Keratinocyte (primary cell): ENCODE measurements at regions not wholly inside any gene's neighbourhood (a gene's known extent, or its start where the extent isn't known, plus 50 kb on each side); places are given as distances from the start of the nearest gene placed in this dataset.

Experiments
- DNase-seq: peaks from one replicate; pipeline ENCODE4 v3.0.0-alpha.2; 2011; ENCODE audit warnings: low read depth, missing footprints, low spot score
- FAIRE-seq: peaks from 2 replicates; lab custom pipeline; 2011; peaks lifted over from hg19 to GRCh38; lab: Jason Lieb, UNC
- H2AFZ ChIP-seq: 2 replicates; pipeline ENCODE4 v1.6.0; 2012; ENCODE audit warnings: low read length, control low read depth, inconsistent platforms; ENCODE audit not compliant: control insufficient read depth
- H3K27ac ChIP-seq: 2 replicates; pipeline ENCODE4 v1.5.1; 2011; ENCODE audit warnings: low read length; ENCODE audit not compliant: control insufficient read depth, insufficient read depth
- H3K27me3 ChIP-seq: 3 replicates; pipeline ENCODE4 v1.6.0; 2011; ENCODE audit warnings: low read length; ENCODE audit not compliant: control insufficient read depth, insufficient read depth; ENCODE audit errors: extremely low read depth
- H3K36me3 ChIP-seq, 2 experiments: 2 replicates in 1 of 2; 3 replicates in 1 of 2; pipeline ENCODE4 v1.5.1; 2011; ENCODE audit warnings: low read length in 2 of 2, mild to moderate bottlenecking in 1 of 2; ENCODE audit not compliant: control insufficient read depth in 2 of 2, insufficient read depth in 2 of 2; ENCODE audit errors: extremely low read depth in 1 of 2
- H3K4me1 ChIP-seq: 3 replicates; pipeline ENCODE4 v1.5.1; 2011; ENCODE audit warnings: low read length; ENCODE audit not compliant: control insufficient read depth, insufficient read depth; ENCODE audit errors: extremely low read depth
- H3K4me2 ChIP-seq: 3 replicates; pipeline ENCODE4 v1.6.0; 2011; ENCODE audit warnings: low read depth, low read length; ENCODE audit not compliant: control insufficient read depth, insufficient read depth; ENCODE audit errors: extremely low read depth
- H3K4me3 ChIP-seq, 3 experiments: fragments of 200-600 bp in 1 of 3; sonication (generic) in 1 of 3; 2 replicates in 2 of 3; 3 replicates in 1 of 3; pipeline ENCODE4 v1.5.1; 2011 to 2016; ENCODE audit warnings: low read length in 3 of 3, mild to moderate bottlenecking in 3 of 3, control low read depth in 2 of 3, inconsistent platforms in 1 of 3, low read depth in 1 of 3, mixed read lengths in 1 of 3, mixed run types in 1 of 3, moderate library complexity in 1 of 3; ENCODE audit not compliant: control insufficient read depth in 2 of 3, insufficient read depth in 2 of 3; ENCODE audit errors: extremely low read depth in 1 of 3
- H3K79me2 ChIP-seq: 2 replicates; pipeline ENCODE4 v1.6.0; 2012; ENCODE audit warnings: low read length; ENCODE audit not compliant: control insufficient read depth, insufficient read depth
- H3K9ac ChIP-seq: 3 replicates; pipeline ENCODE4 v1.6.0; 2011; ENCODE audit warnings: low read length; ENCODE audit not compliant: control insufficient read depth, insufficient read depth; ENCODE audit errors: extremely low read depth
- H3K9me1 ChIP-seq: 3 replicates; pipeline ENCODE4 v1.6.0; 2011; ENCODE audit warnings: low read length; ENCODE audit not compliant: control insufficient read depth, insufficient read depth; ENCODE audit errors: extremely low read depth
- H3K9me3 ChIP-seq: 2 replicates; pipeline ENCODE4 v1.5.1; 2012; ENCODE audit warnings: low read depth, low read length; ENCODE audit not compliant: control insufficient read depth
- H4K20me1 ChIP-seq: 3 replicates; pipeline ENCODE4 v1.6.0; 2011; ENCODE audit warnings: low read length; ENCODE audit not compliant: control insufficient read depth, insufficient read depth; ENCODE audit errors: extremely low read depth
- EZH2 ChIP-seq: IDR thresholded peaks from one replicate; pipeline ENCODE4 v1.6.1; 2012; ENCODE audit warnings: inconsistent platforms, mild to moderate bottlenecking, low read length, moderate library complexity
- dilution Hi-C: fragments of 300-500 bp; cut with MboI; formaldehyde crosslinking; loops from one replicate; pipeline ENCODE4 v1.7.0; 2020; ENCODE audit warnings: low sequenced_read_pairs; ENCODE audit not compliant: extremely low pct_ligation_motif_present
- TF ChIP-seq, protein P1 (sequence below), 3 experiments: IDR thresholded peaks in 1 of 3; conservative IDR thresholded peaks in 1 of 3; optimal IDR thresholded peaks in 1 of 3; 2 replicates in 2 of 3; 3 replicates in 1 of 3; pipeline versions ENCODE3 to v1.5.1; 2011; ENCODE audit warnings: low read length in 3 of 3, mild to moderate bottlenecking in 3 of 3, moderate library complexity in 2 of 3, control low read depth in 1 of 3, inconsistent platforms in 1 of 3; ENCODE audit not compliant: insufficient read depth in 2 of 3; ENCODE audit errors: extremely low read depth in 1 of 3

DNA sequence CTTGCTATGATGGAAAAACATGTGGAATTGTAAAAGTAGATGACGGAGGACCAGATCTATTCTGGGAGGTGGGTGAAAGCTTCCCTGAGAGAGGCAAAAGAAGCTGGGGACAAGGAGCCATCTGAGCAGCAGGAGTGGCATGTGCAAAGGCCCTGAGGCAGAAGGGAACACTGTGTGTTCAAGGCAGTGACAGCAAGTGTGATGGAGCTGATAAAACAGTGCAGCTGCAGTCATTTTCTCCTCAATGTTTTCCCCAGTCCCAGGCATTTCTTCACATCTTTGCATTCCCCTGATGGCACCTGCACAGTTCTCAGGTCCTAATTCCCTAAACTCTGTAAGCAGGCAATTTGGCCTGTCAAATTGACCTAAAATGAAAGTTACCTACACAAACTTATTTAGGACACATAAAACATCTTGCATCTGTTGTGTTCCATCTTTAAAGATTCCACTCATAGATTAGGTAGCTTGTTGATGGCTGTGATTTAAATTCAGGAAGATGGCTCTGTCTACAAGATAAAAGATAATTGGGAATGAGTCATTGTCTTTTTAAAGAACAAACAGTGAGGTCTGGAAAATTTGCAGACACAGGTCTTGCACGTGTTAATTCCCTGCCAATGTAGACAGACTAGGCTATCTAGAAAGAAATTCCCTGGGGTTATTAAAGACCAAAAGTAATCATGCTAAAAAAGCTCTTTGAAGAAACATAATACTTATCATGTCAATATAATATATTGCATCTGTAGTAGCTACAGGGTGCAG lies 289.6 kb upstream of the SGCD start:
- dilution Hi-C loops: no loop called here

DNA sequence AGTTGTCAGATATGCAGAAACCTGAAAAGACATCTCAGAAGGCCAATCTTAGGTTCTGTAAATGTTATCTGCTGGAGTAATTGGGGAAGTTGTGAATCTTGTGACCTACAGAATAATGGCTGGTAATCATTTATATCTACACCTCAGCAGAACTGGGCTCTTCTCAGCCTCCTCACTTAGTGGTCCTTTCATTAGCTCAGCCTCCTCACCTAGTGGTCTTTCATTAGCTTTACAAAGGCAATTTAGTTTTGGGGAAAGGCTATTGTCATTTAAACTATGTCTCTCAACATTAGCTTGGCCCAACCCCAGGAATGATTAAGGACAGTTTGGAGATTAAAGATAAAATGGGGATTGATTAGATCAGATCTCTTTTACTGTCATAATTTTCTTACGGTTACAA lies 284.2 kb upstream of the SGCD start:
- H3K27me3 ChIP-seq: no peaks in the 10 kb centered on the region
- no peaks in the 10 kb centered on the region for H3K4me1 ChIP-seq
- TF ChIP-seq, protein P1, sequence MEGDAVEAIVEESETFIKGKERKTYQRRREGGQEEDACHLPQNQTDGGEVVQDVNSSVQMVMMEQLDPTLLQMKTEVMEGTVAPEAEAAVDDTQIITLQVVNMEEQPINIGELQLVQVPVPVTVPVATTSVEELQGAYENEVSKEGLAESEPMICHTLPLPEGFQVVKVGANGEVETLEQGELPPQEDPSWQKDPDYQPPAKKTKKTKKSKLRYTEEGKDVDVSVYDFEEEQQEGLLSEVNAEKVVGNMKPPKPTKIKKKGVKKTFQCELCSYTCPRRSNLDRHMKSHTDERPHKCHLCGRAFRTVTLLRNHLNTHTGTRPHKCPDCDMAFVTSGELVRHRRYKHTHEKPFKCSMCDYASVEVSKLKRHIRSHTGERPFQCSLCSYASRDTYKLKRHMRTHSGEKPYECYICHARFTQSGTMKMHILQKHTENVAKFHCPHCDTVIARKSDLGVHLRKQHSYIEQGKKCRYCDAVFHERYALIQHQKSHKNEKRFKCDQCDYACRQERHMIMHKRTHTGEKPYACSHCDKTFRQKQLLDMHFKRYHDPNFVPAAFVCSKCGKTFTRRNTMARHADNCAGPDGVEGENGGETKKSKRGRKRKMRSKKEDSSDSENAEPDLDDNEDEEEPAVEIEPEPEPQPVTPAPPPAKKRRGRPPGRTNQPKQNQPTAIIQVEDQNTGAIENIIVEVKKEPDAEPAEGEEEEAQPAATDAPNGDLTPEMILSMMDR (optimal IDR thresholded peaks at IDR 0.05 in 1 of 3, IDR thresholded peaks at IDR 0.05 in 1 of 3, conservative IDR thresholded peaks at IDR 0.05 in 1 of 3; ENCODE audit: extremely low read depth in 1 of 3, insufficient read depth in 2 of 3, low read length in 3 of 3): no peak
- TF ChIP-seq EZH2: no peak
- H3K9me3 ChIP-seq: no peaks in the 10 kb centered on the region
- H3K9ac ChIP-seq: no peak overlapping the region
- no peak overlapping the region for H3K27ac ChIP-seq
- H3K4me2 ChIP-seq: no peak overlapping the region
- no peaks in the 10 kb centered on the region for H3K9me1 ChIP-seq
- H3K4me3 ChIP-seq: no peak overlapping the region
- FAIRE-seq: no peak
- no peak overlapping the region for H2AFZ ChIP-seq
- H3K79me2 ChIP-seq: no peaks in the 10 kb centered on the region
- no peaks in the 10 kb centered on the region for H4K20me1 ChIP-seq
- DNase-seq: no peak
- dilution Hi-C loops: no loop called here
- no peaks in the 10 kb centered on the region for H3K36me3 ChIP-seq

More for the DNA sequence above, 289.6 kb upstream of the SGCD start:
- H4K20me1 ChIP-seq: no peaks in the 10 kb centered on the region
- no peak overlapping the region for H3K4me3 ChIP-seq
- H2AFZ ChIP-seq: no peak overlapping the region
- no peak overlapping the region for H3K27ac ChIP-seq
- no peak for TF ChIP-seq EZH2
- TF ChIP-seq, protein P1 (optimal IDR thresholded peaks at IDR 0.05 in 1 of 3, IDR thresholded peaks at IDR 0.05 in 1 of 3, conservative IDR thresholded peaks at IDR 0.05 in 1 of 3; ENCODE audit: extremely low read depth in 1 of 3, insufficient read depth in 2 of 3, low read length in 3 of 3): no peak
- H3K9ac ChIP-seq: no peak overlapping the region
- no peaks in the 10 kb centered on the region for H3K79me2 ChIP-seq
- no peaks in the 10 kb centered on the region for H3K27me3 ChIP-seq
- DNase-seq (no peak), FAIRE-seq (no peak)
- no peaks in the 10 kb centered on the region for H3K4me1 ChIP-seq
- no peaks in the 10 kb centered on the region for H3K36me3 ChIP-seq
- H3K4me2 ChIP-seq: no peak overlapping the region
- no peaks in the 10 kb centered on the region for H3K9me1 ChIP-seq
- no peaks in the 10 kb centered on the region for H3K9me3 ChIP-seq
